ENCODE measurements at regions not wholly inside any gene's neighbourhood (a gene's known extent, or its start where the extent isn't known, plus 50 kb on each side); places are given as distances from the start of the nearest gene placed in this dataset.

DNA sequence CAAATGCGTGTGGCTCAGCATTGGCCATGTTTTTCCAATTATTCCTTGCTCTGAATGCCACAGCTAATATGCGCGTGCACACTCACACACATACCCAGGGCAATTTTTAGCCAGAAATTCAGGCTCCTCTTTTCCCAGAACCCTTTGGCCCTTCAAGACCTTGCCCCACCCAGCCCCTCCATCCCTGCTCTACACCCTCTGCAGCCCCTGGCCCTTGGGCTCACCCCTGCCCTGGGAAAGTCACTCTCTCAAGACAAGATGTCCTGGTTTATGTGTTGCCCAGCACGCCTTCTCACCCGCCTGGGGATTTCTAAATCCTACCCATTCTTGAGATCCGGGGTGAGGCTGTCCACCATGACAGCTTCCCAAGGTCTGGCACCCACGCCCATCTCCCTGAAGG is 319.7 kb downstream of the CYP26B1 start:
- no peak for TF ChIP-seq FIP1L1 (IDR thresholded peaks at IDR 0.05; ENCODE audit: low read depth, low read length, poor library complexity, severe bottlenecking)
- TF ChIP-seq CHD2 (IDR thresholded peaks at IDR 0.05; ENCODE audit: low read depth, low read length) = no peak
- no peak for TF ChIP-seq MAZ (CRISPR knock-in tag; conservative IDR thresholded peaks at IDR 0.05 in 1 of 2, IDR thresholded peaks at IDR 0.05 in 1 of 2)

Data from K562 (cell line).